ENCODE measurements at regions not wholly inside any gene's neighbourhood (a gene's known extent, or its start where the extent isn't known, plus 50 kb on each side); places are given as distances from the start of the nearest gene placed in this dataset.

DNA sequence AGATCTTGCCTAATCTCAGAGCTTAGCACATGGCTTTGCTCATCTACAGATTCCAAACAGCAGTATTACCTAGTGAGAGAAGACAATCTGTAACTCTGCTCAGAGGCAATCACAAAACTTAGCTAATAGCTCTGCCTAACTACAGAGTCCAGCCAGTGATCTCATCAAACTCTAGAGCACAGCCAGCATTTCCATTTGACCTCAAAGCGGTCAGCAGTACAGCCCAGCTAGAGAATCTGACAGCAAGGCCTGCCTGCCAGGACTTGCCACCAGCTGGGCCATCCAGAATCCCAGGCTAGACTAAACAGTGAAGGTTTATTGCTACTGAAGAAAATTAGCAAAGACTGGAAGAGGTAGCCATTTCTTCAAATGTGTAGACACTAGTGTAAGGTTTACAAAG is 217.9 kb upstream of the VLDLR start:
- H3K27ac Mint-ChIP-seq: no peak overlapping the region
- Histone ChIP-seq H3K79me2 (replicated peaks; ENCODE audit: insufficient read depth) (no peaks in the 10 kb centered on the region), H4K20me1 (replicated peaks; ENCODE audit: insufficient read depth) (no peaks in the 10 kb centered on the region), H3K36me3 (ENCODE audit: insufficient read depth) (no peaks in the 10 kb centered on the region; the same call in 1 of the 2 replicates), H3K27ac (ENCODE audit: low read depth) (no peak overlapping the region), H3K4me2 (no peak overlapping the region), H3K4me3 (no peak overlapping the region), H3K4me1 (ENCODE audit: insufficient read depth) (no peaks in the 10 kb centered on the region), H3K27me3 (ENCODE audit: insufficient read depth) (no peaks in the 10 kb centered on the region), H3F3A (replicated peaks; ENCODE audit: low read depth) (no peaks in the 10 kb centered on the region), H3K9me2 (ENCODE audit: insufficient read depth) (0 out of 2 replicates have a peak, but pooled peaks cover 2% of the 10 kb centered on the region), H2AFZ (peak overlapping the region; percentile 67; the same call in 1 of the 2 replicates)
- H3K36me3 Mint-ChIP-seq (ENCODE audit: low read depth): peaks cover 5% of the 10 kb centered on the region; the same call in 2 of the 3 replicates
- H3K4me3 Mint-ChIP-seq: no peak overlapping the region
- H3K27me3 Mint-ChIP-seq (ENCODE audit: insufficient read depth, low read depth, poor library complexity): no peaks in the 10 kb centered on the region
- ATAC-seq: no peak
- H3K9me3 Mint-ChIP-seq: peaks cover 12% of the 10 kb centered on the region; the same call in 2 of the 3 replicates
- no peak for DNase-seq (ENCODE audit: low spot score)
- TF ChIP-seq, protein P1, sequence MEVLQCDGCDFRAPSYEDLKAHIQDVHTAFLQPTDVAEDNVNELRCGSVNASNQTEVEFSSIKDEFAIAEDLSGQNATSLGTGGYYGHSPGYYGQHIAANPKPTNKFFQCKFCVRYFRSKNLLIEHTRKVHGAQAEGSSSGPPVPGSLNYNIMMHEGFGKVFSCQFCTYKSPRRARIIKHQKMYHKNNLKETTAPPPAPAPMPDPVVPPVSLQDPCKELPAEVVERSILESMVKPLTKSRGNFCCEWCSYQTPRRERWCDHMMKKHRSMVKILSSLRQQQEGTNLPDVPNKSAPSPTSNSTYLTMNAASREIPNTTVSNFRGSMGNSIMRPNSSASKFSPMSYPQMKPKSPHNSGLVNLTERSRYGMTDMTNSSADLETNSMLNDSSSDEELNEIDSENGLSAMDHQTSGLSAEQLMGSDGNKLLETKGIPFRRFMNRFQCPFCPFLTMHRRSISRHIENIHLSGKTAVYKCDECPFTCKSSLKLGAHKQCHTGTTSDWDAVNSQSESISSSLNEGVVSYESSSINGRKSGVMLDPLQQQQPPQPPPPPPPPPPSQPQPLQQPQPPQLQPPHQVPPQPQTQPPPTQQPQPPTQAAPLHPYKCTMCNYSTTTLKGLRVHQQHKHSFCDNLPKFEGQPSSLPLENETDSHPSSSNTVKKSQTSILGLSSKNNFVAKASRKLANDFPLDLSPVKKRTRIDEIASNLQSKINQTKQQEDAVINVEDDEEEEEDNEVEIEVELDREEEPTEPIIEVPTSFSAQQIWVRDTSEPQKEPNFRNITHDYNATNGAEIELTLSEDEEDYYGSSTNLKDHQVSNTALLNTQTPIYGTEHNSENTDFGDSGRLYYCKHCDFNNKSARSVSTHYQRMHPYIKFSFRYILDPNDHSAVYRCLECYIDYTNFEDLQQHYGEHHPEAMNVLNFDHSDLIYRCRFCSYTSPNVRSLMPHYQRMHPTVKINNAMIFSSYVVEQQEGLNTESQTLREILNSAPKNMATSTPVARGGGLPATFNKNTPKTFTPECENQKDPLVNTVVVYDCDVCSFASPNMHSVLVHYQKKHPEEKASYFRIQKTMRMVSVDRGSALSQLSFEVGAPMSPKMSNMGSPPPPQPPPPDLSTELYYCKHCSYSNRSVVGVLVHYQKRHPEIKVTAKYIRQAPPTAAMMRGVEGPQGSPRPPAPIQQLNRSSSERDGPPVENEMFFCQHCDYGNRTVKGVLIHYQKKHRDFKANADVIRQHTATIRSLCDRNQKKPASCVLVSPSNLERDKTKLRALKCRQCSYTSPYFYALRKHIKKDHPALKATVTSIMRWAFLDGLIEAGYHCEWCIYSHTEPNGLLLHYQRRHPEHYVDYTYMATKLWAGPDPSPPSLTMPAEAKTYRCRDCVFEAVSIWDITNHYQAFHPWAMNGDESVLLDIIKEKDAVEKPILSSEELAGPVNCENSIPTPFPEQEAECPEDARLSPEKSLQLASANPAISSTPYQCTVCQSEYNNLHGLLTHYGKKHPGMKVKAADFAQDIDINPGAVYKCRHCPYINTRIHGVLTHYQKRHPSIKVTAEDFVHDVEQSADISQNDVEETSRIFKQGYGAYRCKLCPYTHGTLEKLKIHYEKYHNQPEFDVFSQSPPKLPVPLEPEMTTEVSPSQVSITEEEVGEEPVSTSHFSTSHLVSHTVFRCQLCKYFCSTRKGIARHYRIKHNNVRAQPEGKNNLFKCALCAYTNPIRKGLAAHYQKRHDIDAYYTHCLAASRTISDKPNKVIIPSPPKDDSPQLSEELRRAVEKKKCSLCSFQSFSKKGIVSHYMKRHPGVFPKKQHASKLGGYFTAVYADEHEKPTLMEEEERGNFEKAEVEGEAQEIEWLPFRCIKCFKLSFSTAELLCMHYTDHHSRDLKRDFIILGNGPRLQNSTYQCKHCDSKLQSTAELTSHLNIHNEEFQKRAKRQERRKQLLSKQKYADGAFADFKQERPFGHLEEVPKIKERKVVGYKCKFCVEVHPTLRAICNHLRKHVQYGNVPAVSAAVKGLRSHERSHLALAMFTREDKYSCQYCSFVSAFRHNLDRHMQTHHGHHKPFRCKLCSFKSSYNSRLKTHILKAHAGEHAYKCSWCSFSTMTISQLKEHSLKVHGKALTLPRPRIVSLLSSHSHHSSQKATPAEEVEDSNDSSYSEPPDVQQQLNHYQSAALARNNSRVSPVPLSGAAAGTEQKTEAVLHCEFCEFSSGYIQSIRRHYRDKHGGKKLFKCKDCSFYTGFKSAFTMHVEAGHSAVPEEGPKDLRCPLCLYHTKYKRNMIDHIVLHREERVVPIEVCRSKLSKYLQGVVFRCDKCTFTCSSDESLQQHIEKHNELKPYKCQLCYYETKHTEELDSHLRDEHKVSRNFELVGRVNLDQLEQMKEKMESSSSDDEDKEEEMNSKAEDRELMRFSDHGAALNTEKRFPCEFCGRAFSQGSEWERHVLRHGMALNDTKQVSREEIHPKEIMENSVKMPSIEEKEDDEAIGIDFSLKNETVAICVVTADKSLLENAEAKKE (CRISPR knock-in tag; IDR thresholded peaks at IDR 0.05): no peak
- no peak for TF ChIP-seq JUNB (IDR thresholded peaks at IDR 0.05; ENCODE audit: unreplicated experiment)
- no peak for TF ChIP-seq ZNF331 (CRISPR knock-in tag; IDR thresholded peaks at IDR 0.05; ENCODE audit: low read depth)
- no peak for TF ChIP-seq STAT1 (IDR thresholded peaks at IDR 0.05; ENCODE audit: unreplicated experiment)
- no peak for TF ChIP-seq NANOG (IDR thresholded peaks at IDR 0.05; ENCODE audit: borderline replicate concordance)
- TF ChIP-seq EZH2phosphoT487 (IDR thresholded peaks at IDR 0.05; ENCODE audit: unreplicated experiment): no peak
- TF ChIP-seq ZNF114 (CRISPR knock-in tag; IDR thresholded peaks at IDR 0.05): no peak
- TF ChIP-seq, protein P2, sequence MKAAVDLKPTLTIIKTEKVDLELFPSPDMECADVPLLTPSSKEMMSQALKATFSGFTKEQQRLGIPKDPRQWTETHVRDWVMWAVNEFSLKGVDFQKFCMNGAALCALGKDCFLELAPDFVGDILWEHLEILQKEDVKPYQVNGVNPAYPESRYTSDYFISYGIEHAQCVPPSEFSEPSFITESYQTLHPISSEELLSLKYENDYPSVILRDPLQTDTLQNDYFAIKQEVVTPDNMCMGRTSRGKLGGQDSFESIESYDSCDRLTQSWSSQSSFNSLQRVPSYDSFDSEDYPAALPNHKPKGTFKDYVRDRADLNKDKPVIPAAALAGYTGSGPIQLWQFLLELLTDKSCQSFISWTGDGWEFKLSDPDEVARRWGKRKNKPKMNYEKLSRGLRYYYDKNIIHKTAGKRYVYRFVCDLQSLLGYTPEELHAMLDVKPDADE (IDR thresholded peaks at IDR 0.05): no peak
- no peak for TF ChIP-seq CREB1 (CRISPR knock-in tag; IDR thresholded peaks at IDR 0.05; ENCODE audit: low read depth)
- no peak for TF ChIP-seq EZH2 (IDR thresholded peaks at IDR 0.05; ENCODE audit: low read depth, unreplicated experiment)
- no peak for TF ChIP-seq POLR2AphosphoS5 (IDR thresholded peaks at IDR 0.05; ENCODE audit: low read depth)
- TF ChIP-seq, protein P3, sequence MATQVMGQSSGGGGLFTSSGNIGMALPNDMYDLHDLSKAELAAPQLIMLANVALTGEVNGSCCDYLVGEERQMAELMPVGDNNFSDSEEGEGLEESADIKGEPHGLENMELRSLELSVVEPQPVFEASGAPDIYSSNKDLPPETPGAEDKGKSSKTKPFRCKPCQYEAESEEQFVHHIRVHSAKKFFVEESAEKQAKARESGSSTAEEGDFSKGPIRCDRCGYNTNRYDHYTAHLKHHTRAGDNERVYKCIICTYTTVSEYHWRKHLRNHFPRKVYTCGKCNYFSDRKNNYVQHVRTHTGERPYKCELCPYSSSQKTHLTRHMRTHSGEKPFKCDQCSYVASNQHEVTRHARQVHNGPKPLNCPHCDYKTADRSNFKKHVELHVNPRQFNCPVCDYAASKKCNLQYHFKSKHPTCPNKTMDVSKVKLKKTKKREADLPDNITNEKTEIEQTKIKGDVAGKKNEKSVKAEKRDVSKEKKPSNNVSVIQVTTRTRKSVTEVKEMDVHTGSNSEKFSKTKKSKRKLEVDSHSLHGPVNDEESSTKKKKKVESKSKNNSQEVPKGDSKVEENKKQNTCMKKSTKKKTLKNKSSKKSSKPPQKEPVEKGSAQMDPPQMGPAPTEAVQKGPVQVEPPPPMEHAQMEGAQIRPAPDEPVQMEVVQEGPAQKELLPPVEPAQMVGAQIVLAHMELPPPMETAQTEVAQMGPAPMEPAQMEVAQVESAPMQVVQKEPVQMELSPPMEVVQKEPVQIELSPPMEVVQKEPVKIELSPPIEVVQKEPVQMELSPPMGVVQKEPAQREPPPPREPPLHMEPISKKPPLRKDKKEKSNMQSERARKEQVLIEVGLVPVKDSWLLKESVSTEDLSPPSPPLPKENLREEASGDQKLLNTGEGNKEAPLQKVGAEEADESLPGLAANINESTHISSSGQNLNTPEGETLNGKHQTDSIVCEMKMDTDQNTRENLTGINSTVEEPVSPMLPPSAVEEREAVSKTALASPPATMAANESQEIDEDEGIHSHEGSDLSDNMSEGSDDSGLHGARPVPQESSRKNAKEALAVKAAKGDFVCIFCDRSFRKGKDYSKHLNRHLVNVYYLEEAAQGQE (IDR thresholded peaks at IDR 0.05; ENCODE audit: unreplicated experiment): no peak
- TF ChIP-seq, protein P4, sequence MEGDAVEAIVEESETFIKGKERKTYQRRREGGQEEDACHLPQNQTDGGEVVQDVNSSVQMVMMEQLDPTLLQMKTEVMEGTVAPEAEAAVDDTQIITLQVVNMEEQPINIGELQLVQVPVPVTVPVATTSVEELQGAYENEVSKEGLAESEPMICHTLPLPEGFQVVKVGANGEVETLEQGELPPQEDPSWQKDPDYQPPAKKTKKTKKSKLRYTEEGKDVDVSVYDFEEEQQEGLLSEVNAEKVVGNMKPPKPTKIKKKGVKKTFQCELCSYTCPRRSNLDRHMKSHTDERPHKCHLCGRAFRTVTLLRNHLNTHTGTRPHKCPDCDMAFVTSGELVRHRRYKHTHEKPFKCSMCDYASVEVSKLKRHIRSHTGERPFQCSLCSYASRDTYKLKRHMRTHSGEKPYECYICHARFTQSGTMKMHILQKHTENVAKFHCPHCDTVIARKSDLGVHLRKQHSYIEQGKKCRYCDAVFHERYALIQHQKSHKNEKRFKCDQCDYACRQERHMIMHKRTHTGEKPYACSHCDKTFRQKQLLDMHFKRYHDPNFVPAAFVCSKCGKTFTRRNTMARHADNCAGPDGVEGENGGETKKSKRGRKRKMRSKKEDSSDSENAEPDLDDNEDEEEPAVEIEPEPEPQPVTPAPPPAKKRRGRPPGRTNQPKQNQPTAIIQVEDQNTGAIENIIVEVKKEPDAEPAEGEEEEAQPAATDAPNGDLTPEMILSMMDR (conservative IDR thresholded peaks at IDR 0.05; ENCODE audit: low read depth in 2 of 2): no peak
- no peaks in the 10 kb centered on the region for H3K4me1 Mint-ChIP-seq
